ENCODE measurements at regions not wholly inside any gene's neighbourhood (a gene's known extent, or its start where the extent isn't known, plus 50 kb on each side); places are given as distances from the start of the nearest gene placed in this dataset.
A peak's percentile ranks its signal among the peaks of the same experiment; 100 is the strongest.

DNA sequence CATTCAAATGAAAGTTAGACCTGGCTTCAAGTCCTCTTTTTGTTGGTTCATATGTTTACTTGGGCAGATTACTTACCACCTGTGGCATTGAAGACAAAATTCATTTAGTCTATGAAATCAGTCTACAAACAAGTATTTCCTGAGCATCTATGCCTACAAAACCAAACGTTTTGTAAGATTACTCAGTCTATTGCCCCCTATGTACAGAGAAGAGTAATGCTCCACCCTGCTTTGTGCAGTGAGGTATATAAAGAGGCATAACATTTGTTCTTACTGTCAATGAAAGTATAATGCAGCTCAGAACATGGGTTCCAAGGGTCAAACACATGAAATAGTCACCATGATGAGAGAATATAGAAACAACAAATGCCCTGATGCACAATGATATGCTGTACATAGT, 580.7 kb downstream of the KIF4B start:
- TF ChIP-seq, protein P1, sequence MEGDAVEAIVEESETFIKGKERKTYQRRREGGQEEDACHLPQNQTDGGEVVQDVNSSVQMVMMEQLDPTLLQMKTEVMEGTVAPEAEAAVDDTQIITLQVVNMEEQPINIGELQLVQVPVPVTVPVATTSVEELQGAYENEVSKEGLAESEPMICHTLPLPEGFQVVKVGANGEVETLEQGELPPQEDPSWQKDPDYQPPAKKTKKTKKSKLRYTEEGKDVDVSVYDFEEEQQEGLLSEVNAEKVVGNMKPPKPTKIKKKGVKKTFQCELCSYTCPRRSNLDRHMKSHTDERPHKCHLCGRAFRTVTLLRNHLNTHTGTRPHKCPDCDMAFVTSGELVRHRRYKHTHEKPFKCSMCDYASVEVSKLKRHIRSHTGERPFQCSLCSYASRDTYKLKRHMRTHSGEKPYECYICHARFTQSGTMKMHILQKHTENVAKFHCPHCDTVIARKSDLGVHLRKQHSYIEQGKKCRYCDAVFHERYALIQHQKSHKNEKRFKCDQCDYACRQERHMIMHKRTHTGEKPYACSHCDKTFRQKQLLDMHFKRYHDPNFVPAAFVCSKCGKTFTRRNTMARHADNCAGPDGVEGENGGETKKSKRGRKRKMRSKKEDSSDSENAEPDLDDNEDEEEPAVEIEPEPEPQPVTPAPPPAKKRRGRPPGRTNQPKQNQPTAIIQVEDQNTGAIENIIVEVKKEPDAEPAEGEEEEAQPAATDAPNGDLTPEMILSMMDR (conservative IDR thresholded peaks at IDR 0.05; ENCODE audit: low read depth, low read length): no peak
- H3K4me3 ChIP-seq (ENCODE audit: low read depth, low read length): no peak overlapping the region
- no peak for DNase-seq (ENCODE audit: low read depth)

GRCh38 chr5:155595791-155596190, 582.2 kb downstream of the KIF4B start:
- no peak for DNase-seq (ENCODE audit: low read depth)
- H3K4me3 ChIP-seq (ENCODE audit: low read depth, low read length): no peak overlapping the region
- TF ChIP-seq, protein P1 (conservative IDR thresholded peaks at IDR 0.05; ENCODE audit: low read depth, low read length): no peak

DNA sequence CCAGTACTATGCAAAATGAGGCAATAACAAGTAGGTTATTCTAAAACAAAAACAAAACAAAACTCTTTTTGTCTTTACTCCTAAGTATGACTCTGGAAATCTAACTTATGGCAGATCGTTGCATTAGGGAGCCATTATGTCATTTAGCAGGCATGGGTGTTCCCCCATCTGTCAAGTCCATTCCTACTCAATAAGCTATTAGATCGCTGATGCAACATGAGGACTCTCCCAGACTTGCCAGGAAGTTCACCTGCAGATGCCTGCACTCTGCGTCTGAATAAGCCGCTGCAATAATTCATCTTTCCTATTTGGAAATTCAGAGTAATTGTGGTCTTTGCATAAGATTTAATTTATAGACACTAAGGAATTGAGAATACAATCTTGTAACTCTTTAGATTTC, 585.0 kb downstream of the KIF4B start:
- TF ChIP-seq, protein P1 (conservative IDR thresholded peaks at IDR 0.05; ENCODE audit: low read depth, low read length): no peak
- DNase-seq (ENCODE audit: low read depth): no peak
- H3K4me3 ChIP-seq (ENCODE audit: low read depth, low read length): no peak overlapping the region

DNA sequence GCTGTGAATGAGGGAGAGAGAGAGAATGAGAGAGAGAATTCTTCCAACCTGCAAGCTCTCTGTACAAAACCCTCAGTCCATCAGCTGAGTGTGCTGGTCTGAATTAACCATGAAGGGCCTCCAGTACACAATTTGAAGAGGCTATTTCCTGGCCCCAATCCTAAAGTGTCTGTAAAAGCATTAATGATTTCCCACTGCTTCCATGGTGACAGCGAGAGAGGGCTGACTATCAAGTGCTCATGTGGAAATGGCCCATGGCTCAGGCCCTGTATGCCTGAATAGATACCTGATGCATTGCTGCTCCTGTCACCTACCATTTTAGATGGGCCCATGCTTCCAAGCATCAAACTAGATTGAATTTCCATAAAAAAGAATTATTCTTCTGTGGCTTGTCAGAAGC, 592.4 kb downstream of the KIF4B start:
- DNase-seq (ENCODE audit: low read depth): no peak
- TF ChIP-seq, protein P1 (conservative IDR thresholded peaks at IDR 0.05; ENCODE audit: low read depth, low read length): no peak

GRCh38 chr5:155616779-155617392, 603.3 kb downstream of the KIF4B start:
- TF ChIP-seq, protein P1 (conservative IDR thresholded peaks at IDR 0.05; ENCODE audit: low read depth, low read length): peak; percentile 33
- no peak for DNase-seq (ENCODE audit: low read depth)
- H3K4me3 ChIP-seq (ENCODE audit: low read depth, low read length): no peak overlapping the region

More for the DNA sequence above, 592.4 kb downstream of the KIF4B start:
- H3K4me3 ChIP-seq (ENCODE audit: low read depth, low read length): no peak overlapping the region

GRCh38 chr5:155619688-155620087, 606.1 kb downstream of the KIF4B start:
- TF ChIP-seq, protein P1 (conservative IDR thresholded peaks at IDR 0.05; ENCODE audit: low read depth, low read length): no peak
- H3K4me3 ChIP-seq (ENCODE audit: low read depth, low read length): no peak overlapping the region
- DNase-seq (ENCODE audit: low read depth): no peak

GRCh38 chr5:155620821-155621410, 607.4 kb downstream of the KIF4B start:
- DNase-seq (ENCODE audit: low read depth): no peak
- TF ChIP-seq, protein P1 (conservative IDR thresholded peaks at IDR 0.05; ENCODE audit: low read depth, low read length): no peak

More at GRCh38 chr5:155620821-155621410, 607.4 kb downstream of the KIF4B start:
- H3K4me3 ChIP-seq (ENCODE audit: low read depth, low read length): no peak overlapping the region

Data from choroid plexus epithelial cell (primary cell).